ENCODE measurements at regions not wholly inside any gene's neighbourhood (a gene's known extent, or its start where the extent isn't known, plus 50 kb on each side); places are given as distances from the start of the nearest gene placed in this dataset.

GRCh38 chr4:71095545-71095944 lies 102.1 kb downstream of the DCK start:
- TF ChIP-seq CTCF (IDR thresholded peaks at IDR 0.05; ENCODE audit: control extremely low read depth in 1 of 3, insufficient read depth in 1 of 3, low read depth in 1 of 3, low read length in 3 of 3) (no peak), RAD21 (IDR thresholded peaks at IDR 0.05 in 1 of 2, conservative IDR thresholded peaks at IDR 0.05 in 1 of 2; ENCODE audit: low read depth in 2 of 2, low read length in 2 of 2) (no peak), EGR1 (IDR thresholded peaks at IDR 0.05; ENCODE audit: borderline replicate concordance, low read depth, low read length) (no peak), SUZ12 (IDR thresholded peaks at IDR 0.05; ENCODE audit: low read length) (no peak), SRF (IDR thresholded peaks at IDR 0.05; ENCODE audit: low read depth, low read length) (no peak), SP1 (IDR thresholded peaks at IDR 0.05; ENCODE audit: low read depth, low read length) (no peak), EZH2 (IDR thresholded peaks at IDR 0.05; ENCODE audit: low read depth, low read length, severe bottlenecking) (no peak), TCF12 (IDR thresholded peaks at IDR 0.05; ENCODE audit: low read depth, low read length) (no peak), POLR2A (IDR thresholded peaks at IDR 0.05; ENCODE audit: control extremely low read depth in 1 of 2, low read depth in 2 of 2, low read length in 2 of 2) (no peak), KDM1A (IDR thresholded peaks at IDR 0.05; ENCODE audit: borderline replicate concordance, low read length) (no peak), POLR2AphosphoS5 (IDR thresholded peaks at IDR 0.05; ENCODE audit: low read depth, low read length) (no peak), SP2 (IDR thresholded peaks at IDR 0.05; ENCODE audit: low read length) (no peak), CHD1 (IDR thresholded peaks at IDR 0.05; ENCODE audit: low read depth, low read length) (no peak), MAFK (IDR thresholded peaks at IDR 0.05; ENCODE audit: low read depth, low read length) (no peak)
